BJ (cell line): ENCODE measurements at regions not wholly inside any gene's neighbourhood (a gene's known extent, or its start where the extent isn't known, plus 50 kb on each side); places are given as distances from the start of the nearest gene placed in this dataset.

Experiments used
- CTCF ChIA-PET: fragments of 350-600 bp; formaldehyde crosslinking; extraction: SDS; loops from one replicate; lab custom pipeline; 2021; ENCODE audit warnings: antibody characterized with exemption, inconsistent platforms; lab: Yijun Ruan, JAX
- POLR2A ChIA-PET: fragments of 300-600 bp; sonication (Branson Sonifier 250); formaldehyde crosslinking; extraction: SDS; loops from one replicate; lab custom pipeline; 2021; ENCODE audit warnings: antibody characterized with exemption; lab: Charles Lee
- DNase-seq: peaks from one replicate; pipeline ENCODE4 v3.0.0-alpha.2; 2011; ENCODE audit warnings: low read depth
- H3K27me3 ChIP-seq: 2 replicates; pipeline ENCODE4 v1.6.0; 2011; ENCODE audit warnings: low read length; ENCODE audit not compliant: control insufficient read depth, insufficient read depth
- H3K36me3 ChIP-seq: 2 replicates; pipeline ENCODE4 v1.5.1; 2011; ENCODE audit warnings: low read length; ENCODE audit not compliant: control insufficient read depth, insufficient read depth
- H3K4me3 ChIP-seq: 2 replicates; pipeline ENCODE4 v1.5.1; 2011; ENCODE audit warnings: low read depth, mild to moderate bottlenecking, control low read depth, low read length
- TF ChIP-seq, protein P1 (sequence below): IDR thresholded peaks from 2 replicates; pipeline ENCODE4 v1.5.1; 2011; ENCODE audit warnings: low read depth, mild to moderate bottlenecking, control low read depth, inconsistent platforms, low read length, moderate library complexity; ENCODE audit not compliant: insufficient read depth

DNA sequence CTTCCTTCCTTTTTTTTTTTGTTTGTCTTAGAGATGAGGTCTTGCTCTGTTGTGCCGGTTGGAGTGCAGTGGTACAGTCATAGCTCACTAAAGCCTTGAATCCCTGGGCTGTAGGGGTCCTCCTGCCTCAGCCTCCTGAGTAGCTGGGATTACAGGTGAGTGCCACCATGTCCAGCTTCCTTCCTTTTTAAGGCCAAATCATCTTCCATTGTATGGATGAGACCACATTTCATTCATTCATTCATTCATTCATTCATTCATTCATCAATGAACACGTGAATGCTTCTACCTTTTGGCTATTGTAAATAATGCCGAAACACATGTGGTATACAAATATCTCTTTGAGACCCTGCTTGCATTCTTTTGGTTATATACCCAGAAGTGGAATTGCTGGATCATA is 60.0 kb upstream of the BAIAP2L1 start:
- ChIA-PET CTCF (no interaction called here), POLR2A (no interaction called here)
- Histone ChIP-seq H3K27me3 (no peaks in the 10 kb centered on the region; the same call in 1 of the 2 replicates), H3K36me3 (no peaks in the 10 kb centered on the region), H3K4me3 (no peak overlapping the region)
- TF ChIP-seq, protein P1, sequence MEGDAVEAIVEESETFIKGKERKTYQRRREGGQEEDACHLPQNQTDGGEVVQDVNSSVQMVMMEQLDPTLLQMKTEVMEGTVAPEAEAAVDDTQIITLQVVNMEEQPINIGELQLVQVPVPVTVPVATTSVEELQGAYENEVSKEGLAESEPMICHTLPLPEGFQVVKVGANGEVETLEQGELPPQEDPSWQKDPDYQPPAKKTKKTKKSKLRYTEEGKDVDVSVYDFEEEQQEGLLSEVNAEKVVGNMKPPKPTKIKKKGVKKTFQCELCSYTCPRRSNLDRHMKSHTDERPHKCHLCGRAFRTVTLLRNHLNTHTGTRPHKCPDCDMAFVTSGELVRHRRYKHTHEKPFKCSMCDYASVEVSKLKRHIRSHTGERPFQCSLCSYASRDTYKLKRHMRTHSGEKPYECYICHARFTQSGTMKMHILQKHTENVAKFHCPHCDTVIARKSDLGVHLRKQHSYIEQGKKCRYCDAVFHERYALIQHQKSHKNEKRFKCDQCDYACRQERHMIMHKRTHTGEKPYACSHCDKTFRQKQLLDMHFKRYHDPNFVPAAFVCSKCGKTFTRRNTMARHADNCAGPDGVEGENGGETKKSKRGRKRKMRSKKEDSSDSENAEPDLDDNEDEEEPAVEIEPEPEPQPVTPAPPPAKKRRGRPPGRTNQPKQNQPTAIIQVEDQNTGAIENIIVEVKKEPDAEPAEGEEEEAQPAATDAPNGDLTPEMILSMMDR, result no peak
- no peak for DNase-seq

DNA sequence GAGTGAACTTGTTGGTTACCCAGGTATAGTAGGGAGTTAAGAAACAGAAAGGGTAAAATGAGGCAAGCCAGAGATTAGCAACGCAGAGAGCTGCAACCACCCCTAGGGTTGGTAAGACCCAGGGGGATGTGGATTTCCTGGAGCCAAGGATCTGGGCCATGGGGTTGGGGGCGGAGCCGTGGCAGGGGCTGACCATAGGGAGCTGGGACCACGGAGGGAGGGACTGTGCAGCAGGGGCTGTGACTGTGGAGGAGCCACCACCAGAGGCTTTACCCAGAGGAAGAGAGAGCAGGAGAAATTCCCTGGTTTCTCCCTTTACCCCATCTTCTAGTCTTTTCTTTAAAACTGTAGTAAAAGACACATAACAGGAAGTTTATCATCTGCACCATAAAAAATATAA is 58.6 kb upstream of the BAIAP2L1 start:
- no peak overlapping the region for H3K4me3 ChIP-seq
- H3K36me3 ChIP-seq, result no peaks in the 10 kb centered on the region
- ChIA-PET CTCF (interaction anchor here (0.6 kb wide), 1 partner anchor 407 kb away, joined by 3 read pairs; no protein-coding TSS in a partner anchor), POLR2A (no interaction called here)
- no peaks in the 10 kb centered on the region; the same call in 1 of the 2 replicates for H3K27me3 ChIP-seq
- DNase-seq, result no peak
- TF ChIP-seq, protein P1, result no peak

DNA sequence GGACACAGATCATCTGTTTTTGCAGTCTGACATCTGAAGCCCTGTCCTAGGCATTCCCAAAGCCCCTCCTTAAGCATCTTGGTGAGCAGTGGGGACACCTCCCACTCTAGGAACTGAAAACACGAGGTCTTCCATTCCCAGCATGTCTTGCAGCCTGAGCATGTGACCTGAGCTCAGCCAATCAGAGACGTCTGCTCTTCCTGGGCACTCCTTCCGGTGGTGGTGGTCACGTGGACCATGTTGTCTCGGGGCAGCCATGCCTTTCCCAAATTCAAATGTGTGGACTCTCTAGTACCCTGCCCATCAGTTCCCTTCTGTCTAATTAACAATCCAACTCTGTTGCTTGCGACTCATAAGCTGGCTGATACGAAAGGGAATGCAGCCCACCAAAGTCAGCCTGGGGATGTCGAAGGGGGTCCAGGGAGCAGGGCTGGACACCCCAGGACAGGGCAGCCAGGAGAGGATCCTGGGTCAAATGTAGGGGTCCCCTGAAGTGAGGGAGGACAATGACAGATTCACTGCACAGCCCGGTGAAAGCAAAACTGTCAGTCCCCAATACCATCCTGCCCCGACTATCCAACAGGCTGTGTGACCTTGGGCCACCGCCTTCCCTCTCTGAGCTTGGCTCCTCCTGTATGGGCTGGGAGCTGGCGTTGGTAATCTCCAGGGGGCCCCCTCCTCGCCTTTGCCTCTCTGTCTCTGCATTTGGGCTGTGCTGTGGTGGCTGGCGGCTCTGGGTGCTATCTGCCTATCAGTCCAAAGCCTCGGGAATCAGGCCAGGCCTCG is 57.4 kb upstream of the BAIAP2L1 start:
- Histone ChIP-seq H3K4me3 (no peak overlapping the region), H3K36me3 (no peaks in the 10 kb centered on the region), H3K27me3 (no peaks in the 10 kb centered on the region; the same call in 1 of the 2 replicates)
- ChIA-PET POLR2A (no interaction called here), CTCF (interaction anchor here (1.3 to 1.4 kb wide), 2 partner anchors 9 to 383 kb away, joined by 3 read pairs; no protein-coding TSS in a partner anchor)
- no peak for DNase-seq
- TF ChIP-seq, protein P1, result no peak

DNA sequence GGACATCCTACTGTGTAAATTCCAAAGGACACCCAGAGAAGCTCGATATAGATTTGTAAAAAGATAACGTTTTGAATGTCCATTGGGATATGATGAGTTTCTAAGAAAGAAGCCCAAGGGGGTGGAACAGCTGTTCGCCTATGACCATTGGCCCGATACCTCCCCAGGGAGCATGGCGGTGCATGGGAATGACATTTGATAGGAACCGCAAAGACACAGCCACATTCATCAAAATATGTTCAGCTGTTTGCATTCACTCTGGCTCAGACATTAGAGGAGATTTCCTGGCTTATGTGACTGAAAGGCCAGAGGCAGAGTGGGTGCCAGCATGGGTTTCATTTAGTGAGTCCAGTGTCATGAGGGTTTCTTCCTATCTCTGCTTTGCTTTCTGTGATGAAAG is 56.0 kb upstream of the BAIAP2L1 start:
- Histone ChIP-seq H3K4me3 (no peak overlapping the region), H3K36me3 (no peaks in the 10 kb centered on the region), H3K27me3 (no peaks in the 10 kb centered on the region; the same call in 1 of the 2 replicates)
- TF ChIP-seq, protein P1, result no peak
- ChIA-PET CTCF (interaction anchor here (1.4 kb wide), 1 partner anchor 8 kb away, joined by 3 read pairs; no protein-coding TSS in a partner anchor), POLR2A (no interaction called here)
- DNase-seq, result no peak

DNA sequence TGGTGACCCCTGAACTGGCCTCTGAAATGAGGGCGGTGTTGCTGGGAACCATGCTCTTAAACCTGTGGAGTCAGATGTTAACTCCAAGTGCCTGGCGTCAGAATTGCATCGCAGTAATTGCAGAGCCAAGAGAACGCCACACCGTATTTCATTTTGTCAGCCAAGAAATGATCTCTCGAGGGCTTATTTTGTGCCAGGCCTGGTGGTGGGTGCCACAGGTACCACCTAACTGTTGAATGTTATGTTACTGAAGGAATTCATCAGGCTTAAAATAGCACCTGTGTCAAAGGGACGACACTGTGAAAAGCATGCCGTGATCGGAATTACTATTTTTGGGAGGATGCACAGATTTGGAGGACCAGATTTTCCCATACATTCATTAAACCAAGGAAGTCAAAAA is 51.9 kb upstream of the BAIAP2L1 start:
- POLR2A ChIA-PET, result no interaction called here
- TF ChIP-seq, protein P1, result no peak
- H3K36me3 ChIP-seq, result no peaks in the 10 kb centered on the region
- no peak overlapping the region for H3K4me3 ChIP-seq
- no peak for DNase-seq
- CTCF ChIA-PET, result no interaction called here
- no peaks in the 10 kb centered on the region for H3K27me3 ChIP-seq
